ENCODE measurements at regions not wholly inside any gene's neighbourhood (a gene's known extent, or its start where the extent isn't known, plus 50 kb on each side); places are given as distances from the start of the nearest gene placed in this dataset.

DNA sequence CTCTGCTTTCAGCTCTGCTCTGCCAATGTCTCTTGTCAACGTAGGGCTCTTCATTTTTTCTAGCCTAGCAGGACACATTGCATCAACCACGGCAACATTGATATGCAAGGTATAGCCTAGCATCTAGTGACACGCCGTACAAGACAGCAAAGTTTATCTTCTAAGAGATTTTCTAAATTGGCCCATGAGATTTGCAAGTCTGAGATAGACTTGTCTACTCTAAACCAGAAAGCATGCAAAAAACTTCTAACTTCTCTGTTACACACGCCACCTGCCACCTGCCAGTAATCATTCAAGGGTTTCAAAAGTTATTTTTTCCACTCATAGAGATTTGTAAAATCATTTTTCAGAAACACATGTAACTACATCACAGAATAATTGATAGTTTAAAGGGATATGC, 1265.7 kb downstream of the C4orf33 start:
- no peak overlapping the region for H3K4me2 ChIP-seq (ENCODE audit: insufficient read depth, low read length)
- no TSS peak for BruUV-seq (replicated peaks)
- no peak overlapping the region for H3K9ac ChIP-seq (ENCODE audit: insufficient read depth in 1 of 2, low read depth in 2 of 2, low read length in 2 of 2)
- DNase-seq (ENCODE audit: extremely low read depth in 1 of 4, low spot score in 3 of 4) (no peak), FAIRE-seq (no peak), ATAC-seq (no peak)
- no peak overlapping the region for H3K4me3 ChIP-seq
- H3K79me2 ChIP-seq (ENCODE audit: control insufficient read depth, insufficient read depth, low read length) = no peaks in the 10 kb centered on the region
- intact Hi-C loops (cut with micrococcal nuclease) = no loop called here
- no peaks in the 10 kb centered on the region for H3K4me1 ChIP-seq (replicated peaks in 1 of 2; ENCODE audit: control insufficient read depth in 2 of 2, insufficient read depth in 2 of 2, low read length in 2 of 2)
- no peak overlapping the region for H2AFZ ChIP-seq (ENCODE audit: low read depth, low read length)
- in situ Hi-C loops (cut with MboI) = no loop called here
- ChIA-PET CTCF (ENCODE audit: low intra/inter-chr PET ratio) (no interaction called here), POLR2A (no interaction called here)
- H3K27ac ChIP-seq (ENCODE audit: extremely low read depth, low read depth, low read length) = no peak overlapping the region
- no peaks in the 10 kb centered on the region for H3K9me1 ChIP-seq (ENCODE audit: control insufficient read depth, insufficient read depth, low read length)
- WGBS (ENCODE audit: insufficient coverage, low coverage, missing lambda C conversion rate) = 2% methylated on average over 5 of the region's 5 CpGs
- no peaks in the 10 kb centered on the region for H3K9me3 ChIP-seq (replicated peaks; ENCODE audit: control insufficient read depth, insufficient read depth, low read depth, low read length)
- no peaks in the 10 kb centered on the region for H4K20me1 ChIP-seq (replicated peaks; ENCODE audit: control insufficient read depth, insufficient read depth, low read length)
- H3K36me3 ChIP-seq (ENCODE audit: control insufficient read depth, insufficient read depth, low read length) = no peaks in the 10 kb centered on the region
- no peaks in the 10 kb centered on the region for H3K27me3 ChIP-seq (ENCODE audit: control insufficient read depth in 2 of 2, insufficient read depth in 2 of 2, low read length in 2 of 2)
- TF ChIP-seq MIER1 (IDR thresholded peaks at IDR 0.05; ENCODE audit: low read depth) (no peak), SRSF9 (IDR thresholded peaks at IDR 0.05; ENCODE audit: borderline replicate concordance, low read depth, low read length) (no peak), SMAD1 (IDR thresholded peaks at IDR 0.05; ENCODE audit: low read depth, low read length, partially characterized antibody) (no peak), ZNF707 (CRISPR knock-in tag; conservative IDR thresholded peaks at IDR 0.05) (no peak), NONO (IDR thresholded peaks at IDR 0.05; ENCODE audit: low read depth in 2 of 2, low read length in 1 of 2) (no peak), ZNF561 (CRISPR knock-in tag; conservative IDR thresholded peaks at IDR 0.05) (no peak), BRCA1 (IDR thresholded peaks at IDR 0.05) (no peak), BRCA1 (CRISPR knock-in tag; IDR thresholded peaks at IDR 0.05) (no peak), ZNF174 (CRISPR knock-in tag; IDR thresholded peaks at IDR 0.05) (no peak), ZBED1 (IDR thresholded peaks at IDR 0.05) (no peak), U2AF1 (optimal IDR thresholded peaks at IDR 0.05; ENCODE audit: low read depth, low read length) (no peak), ZSCAN29 (IDR thresholded peaks at IDR 0.05) (no peak), NUFIP1 (IDR thresholded peaks at IDR 0.05; ENCODE audit: partially characterized antibody) (no peak), DACH1 (IDR thresholded peaks at IDR 0.05; ENCODE audit: partially characterized antibody) (no peak), POLR2AphosphoS2 (IDR thresholded peaks at IDR 0.05; ENCODE audit: low read length) (no peak)
- TF ChIP-seq, protein P1, sequence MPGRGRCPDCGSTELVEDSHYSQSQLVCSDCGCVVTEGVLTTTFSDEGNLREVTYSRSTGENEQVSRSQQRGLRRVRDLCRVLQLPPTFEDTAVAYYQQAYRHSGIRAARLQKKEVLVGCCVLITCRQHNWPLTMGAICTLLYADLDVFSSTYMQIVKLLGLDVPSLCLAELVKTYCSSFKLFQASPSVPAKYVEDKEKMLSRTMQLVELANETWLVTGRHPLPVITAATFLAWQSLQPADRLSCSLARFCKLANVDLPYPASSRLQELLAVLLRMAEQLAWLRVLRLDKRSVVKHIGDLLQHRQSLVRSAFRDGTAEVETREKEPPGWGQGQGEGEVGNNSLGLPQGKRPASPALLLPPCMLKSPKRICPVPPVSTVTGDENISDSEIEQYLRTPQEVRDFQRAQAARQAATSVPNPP (IDR thresholded peaks at IDR 0.05; ENCODE audit: borderline replicate concordance, insufficient read depth, insufficient read length) = no peak
- TF ChIP-seq, protein P2, sequence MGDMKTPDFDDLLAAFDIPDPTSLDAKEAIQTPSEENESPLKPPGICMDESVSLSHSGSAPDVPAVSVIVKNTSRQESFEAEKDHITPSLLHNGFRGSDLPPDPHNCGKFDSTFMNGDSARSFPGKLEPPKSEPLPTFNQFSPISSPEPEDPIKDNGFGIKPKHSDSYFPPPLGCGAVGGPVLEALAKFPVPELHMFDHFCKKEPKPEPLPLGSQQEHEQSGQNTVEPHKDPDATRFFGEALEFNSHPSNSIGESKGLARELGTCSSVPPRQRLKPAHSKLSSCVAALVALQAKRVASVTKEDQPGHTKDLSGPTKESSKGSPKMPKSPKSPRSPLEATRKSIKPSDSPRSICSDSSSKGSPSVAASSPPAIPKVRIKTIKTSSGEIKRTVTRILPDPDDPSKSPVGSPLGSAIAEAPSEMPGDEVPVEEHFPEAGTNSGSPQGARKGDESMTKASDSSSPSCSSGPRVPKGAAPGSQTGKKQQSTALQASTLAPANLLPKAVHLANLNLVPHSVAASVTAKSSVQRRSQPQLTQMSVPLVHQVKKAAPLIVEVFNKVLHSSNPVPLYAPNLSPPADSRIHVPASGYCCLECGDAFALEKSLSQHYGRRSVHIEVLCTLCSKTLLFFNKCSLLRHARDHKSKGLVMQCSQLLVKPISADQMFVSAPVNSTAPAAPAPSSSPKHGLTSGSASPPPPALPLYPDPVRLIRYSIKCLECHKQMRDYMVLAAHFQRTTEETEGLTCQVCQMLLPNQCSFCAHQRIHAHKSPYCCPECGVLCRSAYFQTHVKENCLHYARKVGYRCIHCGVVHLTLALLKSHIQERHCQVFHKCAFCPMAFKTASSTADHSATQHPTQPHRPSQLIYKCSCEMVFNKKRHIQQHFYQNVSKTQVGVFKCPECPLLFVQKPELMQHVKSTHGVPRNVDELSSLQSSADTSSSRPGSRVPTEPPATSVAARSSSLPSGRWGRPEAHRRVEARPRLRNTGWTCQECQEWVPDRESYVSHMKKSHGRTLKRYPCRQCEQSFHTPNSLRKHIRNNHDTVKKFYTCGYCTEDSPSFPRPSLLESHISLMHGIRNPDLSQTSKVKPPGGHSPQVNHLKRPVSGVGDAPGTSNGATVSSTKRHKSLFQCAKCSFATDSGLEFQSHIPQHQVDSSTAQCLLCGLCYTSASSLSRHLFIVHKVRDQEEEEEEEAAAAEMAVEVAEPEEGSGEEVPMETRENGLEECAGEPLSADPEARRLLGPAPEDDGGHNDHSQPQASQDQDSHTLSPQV (IDR thresholded peaks at IDR 0.05) = no peak
- TF ChIP-seq, protein P3, sequence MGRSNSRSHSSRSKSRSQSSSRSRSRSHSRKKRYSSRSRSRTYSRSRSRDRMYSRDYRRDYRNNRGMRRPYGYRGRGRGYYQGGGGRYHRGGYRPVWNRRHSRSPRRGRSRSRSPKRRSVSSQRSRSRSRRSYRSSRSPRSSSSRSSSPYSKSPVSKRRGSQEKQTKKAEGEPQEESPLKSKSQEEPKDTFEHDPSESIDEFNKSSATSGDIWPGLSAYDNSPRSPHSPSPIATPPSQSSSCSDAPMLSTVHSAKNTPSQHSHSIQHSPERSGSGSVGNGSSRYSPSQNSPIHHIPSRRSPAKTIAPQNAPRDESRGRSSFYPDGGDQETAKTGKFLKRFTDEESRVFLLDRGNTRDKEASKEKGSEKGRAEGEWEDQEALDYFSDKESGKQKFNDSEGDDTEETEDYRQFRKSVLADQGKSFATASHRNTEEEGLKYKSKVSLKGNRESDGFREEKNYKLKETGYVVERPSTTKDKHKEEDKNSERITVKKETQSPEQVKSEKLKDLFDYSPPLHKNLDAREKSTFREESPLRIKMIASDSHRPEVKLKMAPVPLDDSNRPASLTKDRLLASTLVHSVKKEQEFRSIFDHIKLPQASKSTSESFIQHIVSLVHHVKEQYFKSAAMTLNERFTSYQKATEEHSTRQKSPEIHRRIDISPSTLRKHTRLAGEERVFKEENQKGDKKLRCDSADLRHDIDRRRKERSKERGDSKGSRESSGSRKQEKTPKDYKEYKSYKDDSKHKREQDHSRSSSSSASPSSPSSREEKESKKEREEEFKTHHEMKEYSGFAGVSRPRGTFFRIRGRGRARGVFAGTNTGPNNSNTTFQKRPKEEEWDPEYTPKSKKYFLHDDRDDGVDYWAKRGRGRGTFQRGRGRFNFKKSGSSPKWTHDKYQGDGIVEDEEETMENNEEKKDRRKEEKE (IDR thresholded peaks at IDR 0.05; ENCODE audit: borderline replicate concordance in 1 of 2, control insufficient read depth in 1 of 2, low read depth in 2 of 2, low read length in 1 of 2) = no peak
